ENCODE measurements at regions not wholly inside any gene's neighbourhood (a gene's known extent, or its start where the extent isn't known, plus 50 kb on each side); places are given as distances from the start of the nearest gene placed in this dataset.

DNA sequence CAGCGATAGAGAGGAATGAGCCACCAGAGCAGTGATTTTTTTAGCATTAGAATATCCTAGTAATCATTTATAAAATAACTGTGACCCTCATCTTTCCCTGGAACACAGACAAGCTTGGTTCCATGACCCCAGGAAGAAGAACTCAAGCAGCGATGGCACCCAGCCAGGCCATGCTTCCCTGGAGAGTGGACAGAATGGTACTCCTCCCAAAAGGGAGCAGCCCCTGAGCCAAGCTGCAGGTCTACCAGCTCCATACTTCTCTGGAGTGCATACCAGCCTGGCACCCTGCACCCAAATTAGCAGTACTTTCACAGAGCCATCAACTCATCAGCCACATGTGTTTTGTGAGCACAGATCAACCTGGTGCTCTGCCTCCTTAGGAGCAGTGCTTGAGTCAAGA lies 310.9 kb upstream of the PCDH10 start:
- TF ChIP-seq CTCF (optimal IDR thresholded peaks at IDR 0.05 in 1 of 3, IDR thresholded peaks at IDR 0.05 in 1 of 3, conservative IDR thresholded peaks at IDR 0.05 in 1 of 3; ENCODE audit: extremely low read depth in 1 of 3, insufficient read depth in 2 of 3, low read length in 3 of 3) (no peak), EZH2 (IDR thresholded peaks at IDR 0.05; ENCODE audit: low read length) (no peak)
